GM19395 (cell line): ENCODE measurements at regions not wholly inside any gene's neighbourhood (a gene's known extent, or its start where the extent isn't known, plus 50 kb on each side); places are given as distances from the start of the nearest gene placed in this dataset.
A peak's percentile ranks its signal among the peaks of the same experiment; 100 is the strongest.

Experiments
- ATAC-seq: cut with Tn5 transposase; IDR thresholded peaks from one replicate; pipeline ENCODE4 v1.9.1; 2021; ENCODE audit warnings: mild to moderate bottlenecking, moderate library complexity; ENCODE audit not compliant: unreplicated experiment

DNA sequence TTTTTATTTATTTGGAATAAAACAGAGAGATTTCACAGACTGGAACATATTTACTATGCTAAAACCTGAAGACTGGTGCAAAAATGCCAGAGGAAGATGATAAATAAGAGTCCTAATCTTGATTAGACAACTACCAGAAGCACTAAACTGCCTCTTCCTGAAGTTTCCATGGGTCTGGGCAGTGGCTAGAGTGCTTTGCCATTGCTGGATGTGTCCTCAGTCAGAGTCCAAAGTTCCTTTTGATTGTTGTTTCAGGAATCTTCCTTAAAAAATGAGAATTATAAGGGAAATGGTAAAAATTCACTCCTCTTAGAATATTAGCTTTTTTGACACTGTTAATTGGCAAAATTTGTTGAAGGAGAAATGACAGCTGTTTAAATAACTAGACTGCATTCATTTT lies 86.3 kb upstream of the AHR start:
- ATAC-seq, result no peak

DNA sequence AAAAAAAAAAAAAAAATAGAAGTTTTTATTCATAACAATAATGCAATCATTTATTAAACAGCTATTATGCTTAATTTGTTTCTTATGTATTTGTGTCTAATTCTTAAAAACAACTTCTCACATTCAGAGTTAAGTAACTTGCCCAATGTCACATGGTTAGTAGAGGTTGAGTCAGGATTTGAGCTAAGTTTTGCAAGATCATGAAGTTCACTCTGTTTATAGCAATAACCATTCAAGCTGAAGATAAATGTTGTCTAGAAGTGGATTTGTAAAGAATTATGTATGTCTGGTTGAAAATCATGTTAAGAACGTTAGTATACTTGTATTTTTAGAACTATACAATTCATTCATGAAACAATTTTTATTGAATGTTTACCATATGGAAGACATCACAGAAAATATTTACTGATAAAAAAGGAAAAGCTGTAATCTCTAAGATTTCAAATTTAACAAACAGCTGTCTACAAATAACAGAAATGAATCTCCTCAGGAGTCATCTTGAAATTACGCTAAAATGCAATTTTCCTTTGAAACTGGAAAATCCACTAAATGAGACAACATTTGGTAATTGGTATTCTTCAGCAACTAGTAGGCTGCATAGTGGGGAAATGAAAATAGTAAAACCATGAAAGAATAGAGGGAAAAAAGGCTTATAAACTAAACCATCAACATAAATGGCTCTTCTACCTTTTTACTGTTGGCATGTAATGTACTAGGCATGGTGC lies 70.5 kb upstream of the AHR start:
- no peak for ATAC-seq

GRCh38 chr7:17229228-17229627 lies 69.2 kb upstream of the AHR start:
- ATAC-seq, result no peak

DNA sequence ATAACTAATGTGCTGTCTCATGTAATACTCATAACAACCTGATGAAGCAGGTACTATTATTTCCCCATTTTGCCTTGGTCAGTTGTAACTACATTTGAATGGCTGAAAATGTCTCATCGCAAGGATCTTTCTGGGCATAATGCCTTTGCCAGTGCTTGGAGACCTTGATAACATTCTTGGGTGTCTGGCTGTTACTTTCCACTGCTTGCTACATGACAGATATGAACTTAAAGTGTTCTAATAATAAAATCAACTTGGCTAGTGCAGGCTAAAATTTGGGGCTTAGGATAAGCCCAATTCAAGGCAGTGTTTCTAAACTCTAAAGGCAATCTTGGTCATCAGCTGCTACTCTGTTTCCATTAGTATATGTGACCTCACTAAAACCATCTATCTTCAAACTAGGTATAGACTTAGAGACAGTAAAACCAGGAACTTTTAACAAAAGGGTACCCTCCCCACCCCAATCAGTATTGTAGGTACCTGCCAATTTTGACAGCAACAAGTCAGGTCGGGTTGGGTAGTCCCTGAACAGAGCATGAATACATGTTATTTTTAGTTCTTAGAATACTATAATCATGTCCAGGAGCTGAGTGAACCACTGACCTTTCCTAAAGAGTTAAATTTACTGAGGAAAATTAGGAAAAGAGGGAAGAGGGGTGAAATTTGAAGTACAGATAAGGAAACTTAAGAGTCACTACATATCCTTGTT lies 68.2 kb upstream of the AHR start:
- ATAC-seq, result no peak

GRCh38 chr7:17233603-17234002 lies 64.8 kb upstream of the AHR start:
- no peak for ATAC-seq

- peak; percentile 50 for ATAC-seq
Measured at GRCh38 chr7:17234030-17234397, 64.4 kb upstream of the AHR start.

DNA sequence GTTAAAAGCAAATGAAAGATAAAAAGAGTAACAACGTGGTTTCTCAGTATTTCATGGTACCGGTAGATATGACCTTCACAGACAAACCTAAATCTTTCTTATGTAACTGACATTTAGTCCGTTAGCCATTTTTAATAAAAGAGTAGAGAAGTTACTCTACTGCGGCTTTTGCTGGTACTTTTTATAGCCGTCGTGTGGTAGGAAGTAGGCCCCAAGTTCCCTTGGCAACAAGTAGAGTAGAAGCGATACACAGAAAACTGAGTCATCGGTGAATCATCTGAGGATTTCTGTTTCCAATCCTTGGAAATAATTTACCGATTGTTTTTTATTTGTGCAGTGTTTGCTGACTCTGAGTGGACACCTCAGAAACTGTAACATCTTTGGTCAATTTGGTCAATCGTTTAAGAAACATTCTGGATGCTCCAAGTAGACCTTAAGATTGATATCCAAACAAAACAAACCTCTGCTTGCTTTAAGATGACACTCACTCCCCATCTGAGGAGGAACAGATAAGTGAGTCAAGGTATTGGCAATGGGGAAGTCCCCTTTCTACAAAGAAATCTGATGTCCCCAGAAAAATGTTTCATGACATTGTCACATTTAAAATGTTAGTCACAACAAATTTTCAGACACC lies 63.9 kb upstream of the AHR start:
- ATAC-seq, result peak; percentile 99

GRCh38 chr7:17236171-17236570 lies 62.3 kb upstream of the AHR start:
- no peak for ATAC-seq

- no peak for ATAC-seq
Measured at GRCh38 chr7:17236603-17237002, 61.8 kb upstream of the AHR start.

DNA sequence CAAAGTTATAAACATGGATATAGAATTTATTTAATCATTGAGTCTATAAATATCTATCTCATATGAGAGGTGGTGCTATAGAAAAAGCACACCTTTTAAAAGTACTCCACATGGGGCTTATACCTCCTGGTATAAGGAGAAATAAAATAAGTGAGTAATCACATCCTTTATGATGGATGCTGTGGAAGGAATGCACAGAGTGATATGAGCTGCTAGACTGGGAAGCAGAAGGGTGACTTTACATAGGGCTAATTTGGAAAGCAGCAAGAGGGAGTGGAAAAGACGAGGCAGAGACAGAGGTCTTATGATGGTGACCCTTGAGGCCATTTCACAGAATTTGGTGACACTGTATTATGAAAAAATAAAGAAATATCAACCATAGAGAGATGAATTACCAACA lies 59.4 kb upstream of the AHR start:
- no peak for ATAC-seq

- ATAC-seq, result no peak
Measured at GRCh38 chr7:17239683-17240521, 58.5 kb upstream of the AHR start.

DNA sequence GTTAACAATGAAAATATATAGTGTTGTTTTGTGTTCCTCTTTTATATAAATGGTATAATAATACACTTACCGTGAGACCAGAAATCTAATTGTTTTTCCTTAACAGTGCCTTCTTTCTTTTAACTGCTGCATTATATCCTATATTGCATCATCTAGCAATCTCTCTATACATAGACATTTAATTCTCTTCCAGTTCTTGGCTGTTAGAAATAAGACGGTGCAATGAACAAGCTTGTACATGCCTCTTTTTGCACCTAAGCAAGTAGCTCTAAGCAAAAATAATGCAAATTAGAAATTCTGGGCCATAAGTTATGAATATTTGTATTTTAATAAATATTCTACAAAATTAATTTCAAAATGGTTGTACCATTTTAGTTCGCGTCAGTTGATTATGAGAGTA lies 55.9 kb upstream of the AHR start:
- no peak for ATAC-seq

GRCh38 chr7:17244786-17245185 lies 53.7 kb upstream of the AHR start:
- ATAC-seq, result no peak

DNA sequence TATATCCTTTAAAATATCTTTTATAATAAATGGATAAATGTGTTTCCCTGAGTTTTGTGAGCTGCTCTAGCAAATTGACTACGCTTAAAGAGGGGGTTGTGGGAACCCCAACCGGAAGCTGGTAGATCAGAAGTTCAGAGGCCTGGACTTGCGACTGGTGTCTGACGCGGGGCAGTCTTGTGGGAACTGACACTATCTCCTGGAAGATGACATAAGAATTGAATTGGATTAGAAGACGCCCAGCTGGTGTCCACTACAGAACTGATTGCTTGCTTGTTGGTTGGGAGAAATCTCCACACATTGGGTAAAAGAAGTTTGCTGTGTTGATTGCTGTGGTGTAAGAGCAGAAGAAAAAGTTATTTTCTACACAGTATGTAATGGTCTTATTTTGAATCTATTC lies 51.1 kb upstream of the AHR start:
- no peak for ATAC-seq

- ATAC-seq, result no peak
Measured at GRCh38 chr7:17248527-17248926, 49.9 kb upstream of the AHR start.
